ENCODE measurements at regions not wholly inside any gene's neighbourhood (a gene's known extent, or its start where the extent isn't known, plus 50 kb on each side); places are given as distances from the start of the nearest gene placed in this dataset.
A peak's percentile ranks its signal among the peaks of the same experiment; 100 is the strongest.

- TF ChIP-seq ZHX2 (IDR thresholded peaks at IDR 0.05; ENCODE audit: low read depth) (no peak), ZHX2 (CRISPR knock-in tag; IDR thresholded peaks at IDR 0.05; ENCODE audit: borderline replicate concordance) (no peak), ATF7-NPFF (CRISPR knock-in tag; IDR thresholded peaks at IDR 0.05; ENCODE audit: low read depth) (no peak), MTA1 (CRISPR knock-in tag; IDR thresholded peaks at IDR 0.05; ENCODE audit: borderline replicate concordance) (no peak), ZNF10 (CRISPR knock-in tag; IDR thresholded peaks at IDR 0.05; ENCODE audit: borderline replicate concordance, low read depth) (no peak), ZNF576 (CRISPR knock-in tag; IDR thresholded peaks at IDR 0.05) (no peak), STAG1 (CRISPR knock-in tag; IDR thresholded peaks at IDR 0.05) (no peak), NR2F6 (IDR thresholded peaks at IDR 0.05) (no peak), NR2F6 (CRISPR knock-in tag; IDR thresholded peaks at IDR 0.05) (no peak), MAX (IDR thresholded peaks at IDR 0.05) (no peak), CEBPG (CRISPR knock-in tag; IDR thresholded peaks at IDR 0.05) (no peak), TARDBP (CRISPR knock-in tag; IDR thresholded peaks at IDR 0.05) (no peak), ZSCAN21 (CRISPR knock-in tag; IDR thresholded peaks at IDR 0.05; ENCODE audit: borderline replicate concordance) (no peak), ZNF30 (CRISPR knock-in tag; IDR thresholded peaks at IDR 0.05) (0 out of 2 replicates have a peak, but pooled peaks have one; percentile 3), CENPX (CRISPR knock-in tag; IDR thresholded peaks at IDR 0.05) (no peak), DNMT3B (CRISPR knock-in tag; conservative IDR thresholded peaks at IDR 0.05) (no peak), JUND (CRISPR knock-in tag; IDR thresholded peaks at IDR 0.05) (no peak), ZNF597 (CRISPR knock-in tag; IDR thresholded peaks at IDR 0.05) (no peak), PAX8 (CRISPR knock-in tag; IDR thresholded peaks at IDR 0.05; ENCODE audit: borderline replicate concordance) (no peak), RFXANK (CRISPR knock-in tag; IDR thresholded peaks at IDR 0.05) (no peak), GRHL1 (CRISPR knock-in tag; conservative IDR thresholded peaks at IDR 0.05) (no peak), ZNF749 (CRISPR knock-in tag; IDR thresholded peaks at IDR 0.05; ENCODE audit: borderline replicate concordance) (no peak), ZKSCAN5 (CRISPR knock-in tag; IDR thresholded peaks at IDR 0.05) (no peak), ZNF556 (CRISPR knock-in tag; IDR thresholded peaks at IDR 0.05; ENCODE audit: borderline replicate concordance) (no peak)
These were observed 188.7 kb upstream of the GLI2 start (continued) for GRCh38 chr2:120546865-120547390.
